Ovary (tissue), 3 donors: ENCODE measurements at regions not wholly inside any gene's neighbourhood (a gene's known extent, or its start where the extent isn't known, plus 50 kb on each side); places are given as distances from the start of the nearest gene placed in this dataset.

Experiments
- EP300 ChIP-seq: sonication (generic); formaldehyde crosslinking; IDR thresholded peaks from one replicate; pipeline ENCODE4 v1.6.1; 2017; ENCODE audit warnings: antibody characterized with exemption
- TF ChIP-seq, protein P1 (sequence below), 3 donors: fragments of 450-650 bp in 2 of 3; fragments of 200-600 bp in 1 of 3; IDR thresholded peaks; one replicate each; pipeline versions ENCODE4 v1.5.1 to v1.8.0; 2016 to 2022; ENCODE audit warnings: antibody characterized with exemption in 3 of 3, mild to moderate bottlenecking in 1 of 3
- donor health status: DM: no; HTN: no; CAD: no.

- TF ChIP-seq, protein P1, sequence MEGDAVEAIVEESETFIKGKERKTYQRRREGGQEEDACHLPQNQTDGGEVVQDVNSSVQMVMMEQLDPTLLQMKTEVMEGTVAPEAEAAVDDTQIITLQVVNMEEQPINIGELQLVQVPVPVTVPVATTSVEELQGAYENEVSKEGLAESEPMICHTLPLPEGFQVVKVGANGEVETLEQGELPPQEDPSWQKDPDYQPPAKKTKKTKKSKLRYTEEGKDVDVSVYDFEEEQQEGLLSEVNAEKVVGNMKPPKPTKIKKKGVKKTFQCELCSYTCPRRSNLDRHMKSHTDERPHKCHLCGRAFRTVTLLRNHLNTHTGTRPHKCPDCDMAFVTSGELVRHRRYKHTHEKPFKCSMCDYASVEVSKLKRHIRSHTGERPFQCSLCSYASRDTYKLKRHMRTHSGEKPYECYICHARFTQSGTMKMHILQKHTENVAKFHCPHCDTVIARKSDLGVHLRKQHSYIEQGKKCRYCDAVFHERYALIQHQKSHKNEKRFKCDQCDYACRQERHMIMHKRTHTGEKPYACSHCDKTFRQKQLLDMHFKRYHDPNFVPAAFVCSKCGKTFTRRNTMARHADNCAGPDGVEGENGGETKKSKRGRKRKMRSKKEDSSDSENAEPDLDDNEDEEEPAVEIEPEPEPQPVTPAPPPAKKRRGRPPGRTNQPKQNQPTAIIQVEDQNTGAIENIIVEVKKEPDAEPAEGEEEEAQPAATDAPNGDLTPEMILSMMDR (IDR thresholded peaks at IDR 0.05) = no peak
- TF ChIP-seq EP300 = no peak
Measured at GRCh38 chr18:24846138-24846537, 385.7 kb downstream of the HRH4 start.
